ENCODE measurements at regions not wholly inside any gene's neighbourhood (a gene's known extent, or its start where the extent isn't known, plus 50 kb on each side); places are given as distances from the start of the nearest gene placed in this dataset.

DNA sequence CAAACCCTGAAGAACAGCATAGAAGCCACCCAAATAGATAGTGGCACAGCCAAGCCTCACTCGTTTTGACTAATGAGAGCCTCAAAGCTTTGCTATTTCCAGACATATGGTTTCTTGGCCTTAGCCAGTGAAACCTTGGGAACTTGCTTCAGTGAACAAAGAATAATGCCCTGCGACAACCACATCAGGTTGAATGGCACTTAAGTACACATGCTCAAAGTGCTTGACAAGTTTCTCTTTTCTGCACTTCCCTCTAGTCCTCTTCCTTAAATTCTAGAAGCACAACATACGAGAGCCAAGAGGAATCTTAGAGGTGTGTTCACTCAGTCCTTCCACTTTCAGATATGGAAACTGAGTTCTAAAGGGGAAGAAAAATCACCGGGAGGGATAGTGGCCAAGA is 258.3 kb downstream of the HAUS1 start:
- H2AFZ ChIP-seq, result no peak overlapping the region
- no peaks in the 10 kb centered on the region for H3F3A ChIP-seq (ENCODE audit: insufficient read depth, low read depth)
- no peaks in the 10 kb centered on the region for H3K9me3 ChIP-seq (ENCODE audit: insufficient read depth, low read depth)
- intact Hi-C loops (cut with micrococcal nuclease; ENCODE audit: unreplicated experiment), result no loop called here
- H3K27ac ChIP-seq, result no peak overlapping the region
- H3K4me1 ChIP-seq (replicated peaks; ENCODE audit: insufficient read depth), result no peaks in the 10 kb centered on the region
- TF ChIP-seq, protein P1, sequence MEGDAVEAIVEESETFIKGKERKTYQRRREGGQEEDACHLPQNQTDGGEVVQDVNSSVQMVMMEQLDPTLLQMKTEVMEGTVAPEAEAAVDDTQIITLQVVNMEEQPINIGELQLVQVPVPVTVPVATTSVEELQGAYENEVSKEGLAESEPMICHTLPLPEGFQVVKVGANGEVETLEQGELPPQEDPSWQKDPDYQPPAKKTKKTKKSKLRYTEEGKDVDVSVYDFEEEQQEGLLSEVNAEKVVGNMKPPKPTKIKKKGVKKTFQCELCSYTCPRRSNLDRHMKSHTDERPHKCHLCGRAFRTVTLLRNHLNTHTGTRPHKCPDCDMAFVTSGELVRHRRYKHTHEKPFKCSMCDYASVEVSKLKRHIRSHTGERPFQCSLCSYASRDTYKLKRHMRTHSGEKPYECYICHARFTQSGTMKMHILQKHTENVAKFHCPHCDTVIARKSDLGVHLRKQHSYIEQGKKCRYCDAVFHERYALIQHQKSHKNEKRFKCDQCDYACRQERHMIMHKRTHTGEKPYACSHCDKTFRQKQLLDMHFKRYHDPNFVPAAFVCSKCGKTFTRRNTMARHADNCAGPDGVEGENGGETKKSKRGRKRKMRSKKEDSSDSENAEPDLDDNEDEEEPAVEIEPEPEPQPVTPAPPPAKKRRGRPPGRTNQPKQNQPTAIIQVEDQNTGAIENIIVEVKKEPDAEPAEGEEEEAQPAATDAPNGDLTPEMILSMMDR (conservative IDR thresholded peaks at IDR 0.05), result no peak
- TF ChIP-seq EZH2 (IDR thresholded peaks at IDR 0.05; ENCODE audit: low read depth), result no peak
- H3K79me2 ChIP-seq (ENCODE audit: low read depth), result 0 out of 2 replicates have a peak, but pooled peaks cover 3% of the 10 kb centered on the region
- POLR2A ChIA-PET (ENCODE audit: unreplicated experiment), result interaction anchor here (0.5 kb wide), 1 partner anchor 68 kb away, joined by 3 read pairs; no protein-coding TSS in a partner anchor
- H3K36me3 ChIP-seq (ENCODE audit: low read depth), result peaks cover 13% of the 10 kb centered on the region; the same call in 1 of the 2 replicates
- no peaks in the 10 kb centered on the region; the same call in 1 of the 2 replicates for H3K9me2 ChIP-seq (ENCODE audit: insufficient read depth)
- CTCF ChIA-PET, result no interaction called here
- no peak overlapping the region for H3K4me2 ChIP-seq
- H3K4me3 ChIP-seq, result no peak overlapping the region
- H3K27me3 ChIP-seq (ENCODE audit: insufficient read depth, low read depth), result no peaks in the 10 kb centered on the region
- no peak for DNase-seq
- no TSS peak for BruUV-seq (replicated peaks)
- H4K20me1 ChIP-seq (ENCODE audit: insufficient read depth), result peaks cover 22% of the 10 kb centered on the region

DNA sequence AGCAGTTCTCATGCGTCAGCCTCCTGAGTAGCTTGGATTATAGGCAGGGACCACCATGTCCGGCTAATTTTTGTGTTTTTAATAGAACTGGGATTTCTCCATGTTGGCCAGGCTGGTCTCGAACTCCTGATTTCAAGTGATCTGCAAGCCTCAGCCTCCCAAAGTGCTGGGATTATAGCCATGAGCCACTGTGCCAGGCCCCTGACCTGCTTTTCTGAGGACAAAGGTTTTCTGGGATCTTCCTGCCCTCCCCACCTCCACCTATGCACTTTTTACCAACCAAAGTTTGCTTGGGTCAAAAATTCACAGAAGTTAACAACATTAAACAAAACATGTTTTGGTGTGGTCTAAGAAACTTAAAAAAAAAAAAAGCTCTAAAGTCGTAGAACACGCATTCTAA is 259.9 kb downstream of the HAUS1 start:
- H3K4me3 ChIP-seq, result no peak overlapping the region
- H3K27me3 ChIP-seq (ENCODE audit: insufficient read depth, low read depth), result no peaks in the 10 kb centered on the region
- no peaks in the 10 kb centered on the region for H3F3A ChIP-seq (ENCODE audit: insufficient read depth, low read depth)
- no peak for DNase-seq
- H3K9me3 ChIP-seq (ENCODE audit: insufficient read depth, low read depth), result no peaks in the 10 kb centered on the region
- no peak overlapping the region for H3K27ac ChIP-seq
- TF ChIP-seq, protein P1 (conservative IDR thresholded peaks at IDR 0.05), result no peak
- no peak for TF ChIP-seq EZH2 (IDR thresholded peaks at IDR 0.05; ENCODE audit: low read depth)
- intact Hi-C loops (cut with micrococcal nuclease; ENCODE audit: unreplicated experiment), result no loop called here
- H3K4me2 ChIP-seq, result no peak overlapping the region
- peaks cover 35% of the 10 kb centered on the region for H4K20me1 ChIP-seq (ENCODE audit: insufficient read depth)
- H3K36me3 ChIP-seq (ENCODE audit: low read depth), result peaks cover 7% of the 10 kb centered on the region; the same call in 1 of the 2 replicates
- peaks cover 11% of the 10 kb centered on the region; the same call in 1 of the 2 replicates for H3K79me2 ChIP-seq (ENCODE audit: low read depth)
- H3K9me2 ChIP-seq (ENCODE audit: insufficient read depth), result no peaks in the 10 kb centered on the region; the same call in 1 of the 2 replicates
- POLR2A ChIA-PET (ENCODE audit: unreplicated experiment), result no interaction called here
- no peaks in the 10 kb centered on the region for H3K4me1 ChIP-seq (replicated peaks; ENCODE audit: insufficient read depth)
- H2AFZ ChIP-seq, result no peak overlapping the region
- no TSS peak for BruUV-seq (replicated peaks)
- CTCF ChIA-PET, result no interaction called here

DNA sequence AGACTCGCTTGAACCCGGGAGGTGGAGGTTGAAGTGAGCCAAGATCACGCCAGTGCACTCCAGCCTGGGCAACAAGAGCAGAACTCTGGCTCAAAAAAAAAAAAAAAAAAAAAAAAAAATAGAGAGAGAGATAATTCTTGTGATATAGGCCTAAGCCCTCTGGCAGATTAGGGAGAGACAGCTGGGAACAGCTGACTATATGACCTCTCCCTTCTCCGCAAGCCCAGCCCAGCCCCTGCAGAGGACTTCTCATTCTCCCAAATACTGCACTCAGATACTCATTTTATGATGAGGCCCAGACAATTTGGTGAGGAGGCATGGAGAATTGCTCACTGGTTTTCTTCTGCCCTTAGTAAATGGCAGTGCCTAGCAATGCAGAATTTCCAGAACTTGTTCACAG is 262.0 kb downstream of the HAUS1 start:
- Histone ChIP-seq H3K4me1 (replicated peaks; ENCODE audit: insufficient read depth) (no peaks in the 10 kb centered on the region), H3K27me3 (ENCODE audit: insufficient read depth, low read depth) (no peaks in the 10 kb centered on the region), H4K20me1 (ENCODE audit: insufficient read depth) (peaks cover 36% of the 10 kb centered on the region), H3K4me3 (no peak overlapping the region), H3F3A (ENCODE audit: insufficient read depth, low read depth) (no peaks in the 10 kb centered on the region), H2AFZ (no peak overlapping the region), H3K79me2 (ENCODE audit: low read depth) (peaks cover 14% of the 10 kb centered on the region; the same call in 1 of the 2 replicates), H3K27ac (no peak overlapping the region), H3K9me2 (ENCODE audit: insufficient read depth) (no peaks in the 10 kb centered on the region; the same call in 1 of the 2 replicates), H3K9me3 (ENCODE audit: insufficient read depth, low read depth) (no peaks in the 10 kb centered on the region), H3K36me3 (ENCODE audit: low read depth) (no peaks in the 10 kb centered on the region), H3K4me2 (no peak overlapping the region)
- CTCF ChIA-PET, result no interaction called here
- POLR2A ChIA-PET (ENCODE audit: unreplicated experiment), result no interaction called here
- BruUV-seq (replicated peaks), result no TSS peak
- no peak for DNase-seq
- no peak for TF ChIP-seq EZH2 (IDR thresholded peaks at IDR 0.05; ENCODE audit: low read depth)
- TF ChIP-seq, protein P1 (conservative IDR thresholded peaks at IDR 0.05), result no peak
- intact Hi-C loops (cut with micrococcal nuclease; ENCODE audit: unreplicated experiment), result no loop called here
